ENCODE measurements at regions not wholly inside any gene's neighbourhood (a gene's known extent, or its start where the extent isn't known, plus 50 kb on each side); places are given as distances from the start of the nearest gene placed in this dataset.

- TF ChIP-seq, protein P1, sequence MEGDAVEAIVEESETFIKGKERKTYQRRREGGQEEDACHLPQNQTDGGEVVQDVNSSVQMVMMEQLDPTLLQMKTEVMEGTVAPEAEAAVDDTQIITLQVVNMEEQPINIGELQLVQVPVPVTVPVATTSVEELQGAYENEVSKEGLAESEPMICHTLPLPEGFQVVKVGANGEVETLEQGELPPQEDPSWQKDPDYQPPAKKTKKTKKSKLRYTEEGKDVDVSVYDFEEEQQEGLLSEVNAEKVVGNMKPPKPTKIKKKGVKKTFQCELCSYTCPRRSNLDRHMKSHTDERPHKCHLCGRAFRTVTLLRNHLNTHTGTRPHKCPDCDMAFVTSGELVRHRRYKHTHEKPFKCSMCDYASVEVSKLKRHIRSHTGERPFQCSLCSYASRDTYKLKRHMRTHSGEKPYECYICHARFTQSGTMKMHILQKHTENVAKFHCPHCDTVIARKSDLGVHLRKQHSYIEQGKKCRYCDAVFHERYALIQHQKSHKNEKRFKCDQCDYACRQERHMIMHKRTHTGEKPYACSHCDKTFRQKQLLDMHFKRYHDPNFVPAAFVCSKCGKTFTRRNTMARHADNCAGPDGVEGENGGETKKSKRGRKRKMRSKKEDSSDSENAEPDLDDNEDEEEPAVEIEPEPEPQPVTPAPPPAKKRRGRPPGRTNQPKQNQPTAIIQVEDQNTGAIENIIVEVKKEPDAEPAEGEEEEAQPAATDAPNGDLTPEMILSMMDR (IDR thresholded peaks at IDR 0.05; ENCODE audit: insufficient read depth, low read length): no peak
- no peak for TF ChIP-seq POLR2AphosphoS5 (IDR thresholded peaks at IDR 0.05; ENCODE audit: low read depth)
Measured at GRCh38 chr13:90104764-90105163, 1242.7 kb upstream of the MIR17HG start.
